ENCODE measurements at regions not wholly inside any gene's neighbourhood (a gene's known extent, or its start where the extent isn't known, plus 50 kb on each side); places are given as distances from the start of the nearest gene placed in this dataset.
"Not testable (repeated sequence)": the region's sequence is repeated elsewhere in the genome, so short reads cannot be mapped to it uniquely, and the experiment has no call there.

DNA sequence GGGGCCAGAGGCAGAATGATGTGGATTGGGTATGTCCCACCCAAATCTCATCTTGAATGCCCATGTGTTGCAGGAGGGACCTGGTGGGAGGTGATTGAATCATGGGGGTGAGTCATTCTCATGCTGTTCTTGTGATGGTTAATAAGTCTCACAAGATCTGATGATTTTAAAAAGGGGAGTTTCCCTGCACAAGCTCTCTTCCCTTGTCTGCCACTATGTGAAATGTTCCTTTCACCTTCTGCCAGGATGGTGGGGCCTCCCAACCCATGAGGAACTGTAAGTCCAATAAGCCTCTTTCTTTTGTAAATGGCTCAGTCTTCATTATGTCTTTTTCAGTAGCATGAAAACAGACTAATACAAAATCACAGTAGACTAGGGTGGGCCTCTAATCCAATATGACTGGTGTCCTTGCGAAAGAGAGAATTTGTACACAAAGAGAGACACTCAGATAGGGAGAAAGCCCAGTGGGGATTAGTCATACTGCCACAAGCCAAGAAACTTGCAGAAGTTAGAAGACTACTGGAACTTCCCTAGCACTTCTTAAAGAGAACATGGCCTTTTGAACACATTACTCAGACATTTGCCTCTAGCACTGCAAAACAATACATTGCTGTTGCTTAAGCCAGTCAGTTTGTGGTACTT lies 68.4 kb downstream of the ANXA1 start:
- FAIRE-seq, result no peak

DNA sequence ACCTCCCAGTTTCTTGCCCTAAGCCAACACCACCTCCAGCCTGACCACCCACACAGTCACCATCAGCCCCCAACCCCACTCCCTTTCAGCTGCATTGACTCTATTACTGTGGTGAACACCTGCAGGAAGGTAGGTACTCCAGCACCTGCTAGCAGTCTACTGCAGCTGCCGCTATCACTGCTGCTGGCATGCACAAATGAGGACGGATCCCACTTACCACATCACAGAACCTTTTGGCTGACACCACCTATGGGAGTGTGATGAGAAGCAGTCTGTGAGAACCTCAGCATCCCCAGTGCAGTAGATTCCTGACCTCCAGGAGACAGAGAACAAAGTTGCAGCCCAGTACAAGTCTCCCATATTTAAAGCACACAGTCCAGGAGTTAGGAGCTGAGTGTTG lies 71.9 kb downstream of the ANXA1 start:
- no peak for FAIRE-seq

DNA sequence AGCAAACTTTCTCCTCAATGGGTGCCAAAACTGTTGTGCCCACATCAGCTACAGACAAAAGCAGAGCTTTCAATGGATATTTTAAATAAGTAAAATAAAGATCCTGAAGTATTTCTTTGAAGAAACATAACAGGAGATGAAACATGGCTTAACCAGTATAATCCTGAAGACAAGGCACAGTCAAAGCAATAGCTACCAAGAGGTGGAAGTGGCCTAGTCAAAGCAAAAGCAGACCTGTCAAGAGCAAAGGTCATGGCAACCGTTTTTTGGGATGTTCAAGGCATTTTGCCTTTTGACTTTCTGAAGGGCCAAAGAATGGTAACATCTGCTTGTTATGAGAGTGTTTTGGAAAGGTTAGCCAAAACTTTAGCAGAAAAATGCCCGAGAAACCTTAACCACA lies 77.9 kb downstream of the ANXA1 start:
- FAIRE-seq, result no peak

DNA sequence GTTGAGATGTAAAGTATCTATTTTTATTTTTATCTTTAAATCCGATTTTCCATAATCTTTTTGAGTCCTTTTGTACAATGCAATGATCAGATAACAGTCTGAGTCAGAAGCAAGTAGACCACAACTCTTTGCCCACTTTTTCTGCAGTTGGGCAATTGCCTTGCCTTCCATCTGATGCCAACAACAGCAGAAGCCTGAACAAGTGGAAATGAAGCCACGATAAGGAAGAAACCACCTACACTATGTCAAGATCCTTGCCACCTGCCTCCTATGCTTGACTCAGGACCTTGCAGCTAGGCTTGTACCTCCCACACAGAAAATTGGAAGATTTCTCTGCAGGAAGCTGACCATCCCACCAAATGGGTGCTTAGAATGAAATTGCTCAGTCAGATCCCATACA lies 78.6 kb downstream of the ANXA1 start:
- FAIRE-seq, result no peak

DNA sequence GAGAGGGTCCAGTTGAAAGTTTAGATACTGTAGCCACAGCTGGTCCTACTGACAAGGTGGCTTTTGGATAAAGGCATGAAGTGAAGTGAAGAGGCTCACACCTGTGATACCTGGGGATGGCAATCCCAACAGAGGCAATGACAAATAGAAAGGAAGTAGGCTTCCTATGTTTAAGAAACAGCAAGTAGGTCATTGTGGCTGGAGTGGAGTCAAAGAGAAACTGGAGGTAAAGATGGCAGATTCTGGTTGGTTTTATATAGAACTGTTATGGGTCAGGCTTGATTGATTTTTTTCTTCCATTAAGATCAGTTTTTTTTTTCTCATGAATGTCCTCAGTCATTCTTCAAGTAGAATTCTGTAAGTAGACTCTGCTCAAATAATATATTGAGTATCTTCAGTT lies 79.5 kb downstream of the ANXA1 start:
- FAIRE-seq, result no peak

DNA sequence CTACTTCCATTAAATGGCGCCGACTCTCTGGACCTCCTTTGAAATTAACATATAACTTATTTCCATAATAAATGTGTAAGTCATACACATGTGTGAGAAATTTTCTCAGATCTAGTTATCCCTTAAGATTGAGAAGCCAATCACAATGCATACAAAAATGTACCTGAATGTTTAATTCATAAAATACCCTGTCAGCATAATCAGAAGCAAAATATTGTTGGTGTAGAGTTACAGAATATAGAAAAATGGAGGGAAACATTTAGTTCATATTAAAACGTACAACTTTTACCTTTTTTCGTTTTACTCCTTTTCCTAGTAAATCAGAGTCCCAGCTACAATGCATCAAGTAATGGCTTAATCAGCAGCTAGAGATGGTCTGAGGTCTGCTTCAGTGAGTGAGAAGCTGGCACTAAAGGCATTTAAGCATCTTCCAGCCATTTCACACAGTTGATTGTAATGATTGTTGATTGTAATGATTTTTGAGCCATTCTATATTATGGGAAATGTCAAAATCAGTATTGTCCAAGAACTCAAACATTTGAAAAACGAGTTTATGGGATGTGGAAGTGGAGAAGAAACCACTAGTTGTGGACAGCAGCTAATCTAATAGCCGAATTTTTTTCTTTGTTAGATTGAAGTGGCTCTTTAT lies 81.8 kb downstream of the ANXA1 start:
- FAIRE-seq, result no peak

DNA sequence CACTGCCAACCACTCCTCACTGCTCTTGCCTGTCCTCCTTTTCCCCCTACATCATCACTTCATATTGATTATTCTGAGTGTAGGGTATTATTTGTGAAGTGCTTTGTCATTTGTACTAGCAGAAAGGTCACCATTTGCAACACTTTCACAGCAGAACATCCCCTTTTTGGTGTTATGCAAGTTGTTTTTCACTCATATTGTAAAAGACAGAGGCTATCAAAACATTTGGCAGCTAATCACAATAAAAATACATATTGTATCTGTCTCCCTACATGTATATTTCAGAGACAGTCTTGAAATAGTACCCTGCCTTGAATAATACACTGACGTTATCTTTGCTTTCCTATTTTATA lies 82.3 kb downstream of the ANXA1 start:
- no peak for FAIRE-seq

DNA sequence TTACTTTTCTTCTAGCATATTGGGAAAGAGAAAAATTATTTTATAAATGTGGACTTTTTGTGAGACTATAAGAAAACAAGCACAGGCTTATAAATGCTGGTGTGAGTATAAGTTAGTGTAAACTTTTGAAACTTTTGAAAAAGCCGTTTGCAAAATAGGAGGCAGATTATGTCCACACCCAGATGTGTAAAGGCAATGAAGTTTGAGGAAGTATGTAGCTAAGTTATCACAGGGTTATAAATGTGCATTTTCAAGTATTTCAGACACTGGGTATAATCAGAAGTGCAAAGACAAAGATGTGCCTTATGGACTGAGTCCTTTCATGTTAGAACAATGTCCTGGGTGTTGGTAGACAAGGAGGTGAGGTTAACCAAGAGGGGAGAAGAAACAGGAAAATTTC lies 85.5 kb downstream of the ANXA1 start:
- no peak for FAIRE-seq

DNA sequence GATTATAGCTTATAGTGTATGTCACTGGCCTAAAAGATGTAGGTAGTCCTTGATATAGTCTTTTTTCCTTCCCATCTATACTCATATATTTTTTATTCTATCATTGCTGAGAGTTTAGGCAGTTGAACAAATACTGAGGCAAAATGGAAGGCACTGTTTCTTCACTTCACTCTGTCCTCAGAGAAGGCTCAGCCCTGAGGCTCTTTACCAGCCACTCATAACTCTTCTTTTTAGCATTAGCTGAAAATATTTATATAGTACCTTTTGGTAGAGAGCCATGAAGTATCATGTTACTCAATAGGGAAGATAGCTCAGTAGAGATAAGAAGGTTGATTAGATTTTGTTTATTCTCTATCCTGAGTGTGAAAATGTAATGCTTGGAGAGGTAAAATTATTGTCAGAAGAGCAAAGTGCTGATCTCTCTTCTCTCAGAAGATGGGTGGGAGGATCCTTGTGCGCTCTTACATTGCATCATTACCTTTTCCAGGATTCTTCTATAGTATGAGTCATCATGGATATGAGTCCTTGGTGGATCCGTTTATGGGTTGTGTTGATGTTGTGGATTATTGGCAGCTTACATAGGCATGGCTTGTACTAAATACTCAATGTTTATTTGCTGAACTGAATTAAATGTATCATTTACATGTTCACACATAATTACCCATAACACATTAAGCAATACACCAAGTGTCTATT lies 88.1 kb downstream of the ANXA1 start:
- FAIRE-seq, result no peak

DNA sequence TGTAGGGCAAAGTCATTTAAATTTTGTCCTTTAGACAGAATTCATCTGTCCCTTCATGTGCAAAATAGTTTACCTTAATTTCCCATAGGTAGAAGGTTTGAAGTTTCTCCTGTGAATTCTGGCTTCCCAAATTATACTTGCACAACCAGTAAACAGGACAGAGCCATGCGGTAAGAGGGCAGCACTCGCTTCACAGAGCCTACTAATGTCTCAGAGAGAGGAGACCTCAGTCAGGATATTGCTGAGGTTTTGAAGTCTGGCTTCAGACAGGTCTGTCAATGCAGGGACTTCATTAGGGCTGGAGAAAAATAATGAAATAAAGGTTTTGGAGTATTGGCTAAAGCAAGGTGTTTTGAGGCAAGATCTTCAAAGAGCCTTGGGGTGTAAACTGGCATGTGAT lies 91.4 kb downstream of the ANXA1 start:
- FAIRE-seq, result no peak

DNA sequence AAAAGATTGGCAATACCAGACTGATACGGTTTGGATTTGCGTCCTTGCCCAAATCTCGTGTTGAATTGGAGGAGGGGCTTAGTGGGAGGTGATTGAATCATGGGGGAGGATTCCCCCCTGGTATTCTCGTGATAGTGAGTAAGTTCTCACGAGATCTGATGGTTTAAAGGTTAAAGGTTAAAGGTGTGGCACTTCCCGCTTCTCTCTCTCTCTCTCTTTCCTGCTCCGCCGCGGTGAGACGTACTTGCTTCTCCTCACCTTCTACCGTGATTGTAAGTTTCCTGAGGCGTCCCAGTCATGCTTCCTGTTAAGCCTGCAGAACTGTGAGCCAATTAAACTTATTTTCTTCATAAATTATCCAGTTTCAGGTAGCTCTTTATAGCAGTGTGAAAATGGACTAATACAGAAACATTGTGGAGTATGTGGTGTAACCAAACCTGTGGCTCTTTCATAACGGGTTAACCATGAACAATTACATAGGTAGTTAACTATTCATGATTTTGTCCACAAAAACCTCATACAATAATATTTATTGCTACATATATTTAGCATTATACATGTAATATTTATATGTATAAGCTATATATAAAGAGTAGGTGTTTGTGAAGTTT lies 107.5 kb downstream of the ANXA1 start:
- no peak for FAIRE-seq

DNA sequence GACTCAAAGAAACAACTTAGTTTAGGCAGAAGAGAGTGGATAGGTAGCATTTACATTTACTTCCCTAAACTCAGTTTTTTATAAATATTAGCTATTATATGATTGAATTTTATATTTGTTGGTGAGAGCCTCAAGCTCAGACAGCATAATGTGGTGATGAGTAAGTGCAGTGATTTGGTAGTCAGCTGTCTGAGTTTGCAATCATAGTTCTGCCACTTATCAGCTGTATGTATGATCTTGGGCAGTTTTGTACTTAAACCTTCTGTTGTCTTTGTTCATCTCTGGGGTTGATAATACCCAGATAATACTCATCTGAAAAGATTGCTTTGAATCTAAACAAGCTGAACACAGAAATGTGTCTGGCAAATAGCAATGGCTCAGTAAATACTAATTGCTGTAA lies 108.8 kb downstream of the ANXA1 start:
- no peak for FAIRE-seq

DNA sequence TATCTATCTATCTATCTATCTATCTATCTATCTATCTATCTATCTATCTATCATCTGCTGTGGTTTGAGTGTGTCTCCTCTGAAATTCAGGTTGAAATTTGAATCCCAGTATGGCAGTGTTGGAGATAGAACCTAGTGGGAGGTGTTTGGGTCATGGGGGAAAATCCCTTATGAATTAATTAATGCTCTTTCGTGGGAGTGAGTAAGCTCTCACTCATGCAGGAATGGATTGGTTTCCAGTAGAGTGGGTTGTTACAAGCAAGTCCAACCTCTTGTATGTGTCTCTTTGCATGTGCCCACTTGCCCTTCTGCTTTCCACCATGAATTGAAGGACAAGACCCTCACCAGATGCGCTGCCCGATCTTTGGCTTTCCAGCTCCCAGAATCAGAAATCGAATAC lies 113.0 kb downstream of the ANXA1 start:
- FAIRE-seq, result no peak

DNA sequence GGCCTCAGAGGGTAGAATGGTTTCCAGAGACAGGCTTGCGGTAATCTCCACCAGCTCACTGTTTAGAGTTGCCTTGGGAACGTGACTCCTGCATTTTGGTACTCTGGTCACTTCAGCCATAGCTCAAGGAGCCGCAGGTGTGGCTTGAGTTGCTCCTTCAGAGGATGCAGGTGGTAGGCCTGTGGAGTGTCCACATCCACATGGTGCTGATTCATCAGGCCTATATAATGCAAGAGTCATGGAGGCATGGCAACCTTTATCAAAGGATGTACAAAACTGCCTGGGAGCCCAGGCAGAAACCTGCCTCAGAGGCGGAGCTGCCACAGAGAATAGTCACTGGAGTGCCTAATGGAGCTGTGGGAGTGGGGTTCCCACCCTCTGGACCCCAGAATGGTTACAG lies 114.2 kb downstream of the ANXA1 start:
- no peak for FAIRE-seq

DNA sequence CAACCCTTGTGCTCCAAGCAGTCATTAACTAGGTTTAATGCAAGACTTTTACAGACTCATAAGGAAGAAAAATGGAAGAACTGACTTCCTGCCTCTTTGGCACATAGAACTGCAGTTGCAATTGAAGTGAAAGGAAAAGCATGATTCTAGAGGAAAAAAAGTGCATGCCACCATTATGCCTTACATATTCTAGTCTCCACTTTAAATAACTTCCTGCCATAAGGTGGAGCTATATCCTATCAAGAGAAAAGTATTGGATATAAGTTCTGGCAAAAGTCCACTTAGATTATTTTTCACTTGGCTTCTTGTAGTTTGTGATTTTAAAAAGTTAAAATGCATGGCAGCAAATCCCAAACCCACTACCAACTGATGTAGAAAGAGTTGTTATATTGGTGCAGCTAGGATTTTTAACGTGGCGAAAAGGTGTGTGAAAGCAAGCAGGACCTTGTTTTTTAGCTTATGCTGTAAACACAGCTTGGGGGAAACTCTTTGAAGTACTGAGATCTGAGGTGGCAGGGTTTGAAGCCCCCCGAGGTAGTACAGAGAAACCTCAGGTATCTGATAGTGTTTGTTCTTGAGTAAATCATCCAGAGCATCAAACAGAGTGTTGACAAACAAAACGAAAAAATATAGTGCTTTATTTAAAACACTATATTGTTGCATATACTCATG lies 117.9 kb downstream of the ANXA1 start:
- FAIRE-seq, result no peak

DNA sequence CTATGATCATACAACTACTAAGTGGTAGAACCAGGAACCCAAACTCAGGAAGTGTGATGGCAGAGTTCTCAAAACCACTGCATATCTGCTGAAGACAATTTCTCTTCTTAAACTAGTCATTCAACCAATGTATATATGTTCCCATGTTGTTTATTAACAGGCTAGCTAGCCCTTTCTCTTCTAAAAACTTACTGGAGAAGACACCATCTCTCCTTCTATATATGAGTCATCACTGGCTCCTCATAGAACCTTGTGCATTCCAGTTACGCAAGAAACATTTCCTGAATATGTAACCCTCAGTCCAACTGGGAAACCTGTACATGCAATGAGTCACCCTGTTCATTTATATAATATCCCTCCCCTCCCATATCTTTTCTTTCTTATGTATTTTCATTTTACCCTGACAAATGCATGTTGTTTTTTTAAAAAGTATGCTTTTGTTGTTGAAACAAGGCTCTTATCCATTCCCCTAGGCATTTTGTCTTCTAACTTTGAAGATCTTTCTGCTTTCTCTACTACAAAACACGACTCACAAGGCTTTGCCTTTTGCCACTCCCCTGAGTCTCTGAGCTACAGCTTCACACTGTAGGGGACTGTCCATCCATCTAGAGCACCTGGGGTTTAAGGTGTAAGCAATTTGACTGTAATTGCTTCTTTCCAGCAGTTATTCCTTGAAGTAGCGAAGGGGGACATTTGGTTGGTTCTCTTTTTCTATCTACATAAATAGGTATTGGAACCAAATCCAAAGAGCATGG lies 119.5 kb downstream of the ANXA1 start:
- FAIRE-seq, result no peak

DNA sequence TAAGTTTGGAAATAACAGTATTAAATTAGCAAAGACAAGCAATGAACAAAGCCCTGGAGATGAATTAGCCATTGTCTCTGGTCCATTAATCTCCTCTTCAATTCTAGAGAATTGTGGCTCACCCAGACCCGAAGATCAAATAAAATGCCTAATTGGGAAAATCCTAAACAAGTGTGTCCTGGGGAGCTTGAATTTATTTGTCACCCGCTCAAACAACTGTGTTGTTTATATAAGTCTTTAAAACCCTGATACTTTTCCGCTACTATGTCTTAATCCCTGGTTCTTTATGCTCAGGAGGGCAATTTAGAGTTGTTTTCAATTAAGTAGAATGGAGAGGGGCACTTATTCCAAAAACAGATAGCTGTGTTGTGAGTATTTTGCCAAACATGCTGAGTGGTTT lies 128.4 kb downstream of the ANXA1 start:
- FAIRE-seq, result no peak

DNA sequence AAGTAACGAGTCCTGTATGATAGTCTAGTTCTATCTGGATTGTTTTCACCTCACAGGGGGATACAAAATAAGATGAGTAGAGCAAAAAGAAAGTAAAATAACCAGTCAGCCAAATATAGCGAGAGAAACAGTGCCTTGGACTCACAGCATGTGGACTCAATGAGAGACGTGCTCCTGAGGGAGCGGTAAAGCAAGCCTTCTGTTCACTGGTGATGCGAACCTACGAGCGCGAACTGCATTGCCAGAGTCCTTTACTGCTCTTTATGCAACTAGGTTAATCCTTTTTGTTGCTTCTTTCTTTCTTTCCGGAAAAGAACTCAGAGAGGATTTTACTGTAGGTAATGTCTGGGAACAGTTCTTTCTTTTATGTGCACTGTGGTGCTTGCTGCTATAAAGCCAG lies 132.7 kb downstream of the ANXA1 start:
- no peak for FAIRE-seq

DNA sequence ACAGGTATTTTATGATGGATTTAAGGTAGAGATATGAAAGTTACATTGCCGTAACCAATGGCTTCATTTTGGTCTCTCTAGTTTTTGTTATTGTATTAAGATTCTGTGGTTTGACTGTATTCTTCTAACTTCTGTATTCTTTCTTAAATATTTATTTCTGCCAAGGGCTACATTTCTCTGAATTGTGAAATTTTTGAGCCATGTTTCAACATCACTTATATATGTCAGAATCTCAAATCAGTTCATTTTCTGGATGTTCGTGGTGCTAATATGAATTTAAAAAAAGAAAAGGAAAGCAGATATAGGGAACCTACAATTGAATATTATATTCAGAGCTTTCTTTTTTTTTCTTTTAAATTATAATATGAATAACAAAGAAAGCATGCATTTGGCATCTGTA lies 142.7 kb downstream of the ANXA1 start:
- no peak for FAIRE-seq

DNA sequence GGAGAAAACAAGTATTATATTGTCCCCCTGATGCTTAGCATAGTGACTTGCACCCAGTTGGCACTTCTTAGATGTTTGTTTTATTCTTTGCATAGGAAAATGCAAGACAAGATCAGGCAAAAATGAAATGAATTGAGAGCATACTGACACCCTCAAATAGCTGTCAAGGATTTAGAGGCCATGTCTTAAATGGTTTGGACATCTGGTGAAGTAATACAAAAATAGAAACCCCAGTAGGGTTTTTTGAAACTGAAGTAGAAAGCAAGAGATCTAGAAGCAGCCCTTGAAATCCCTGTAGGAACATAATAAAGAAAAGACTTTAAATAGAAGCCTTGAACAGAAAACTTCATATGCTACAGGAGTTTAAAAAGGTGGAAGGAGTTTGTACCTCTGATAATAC lies 174.3 kb downstream of the ANXA1 start:
- FAIRE-seq, result no peak

DNA sequence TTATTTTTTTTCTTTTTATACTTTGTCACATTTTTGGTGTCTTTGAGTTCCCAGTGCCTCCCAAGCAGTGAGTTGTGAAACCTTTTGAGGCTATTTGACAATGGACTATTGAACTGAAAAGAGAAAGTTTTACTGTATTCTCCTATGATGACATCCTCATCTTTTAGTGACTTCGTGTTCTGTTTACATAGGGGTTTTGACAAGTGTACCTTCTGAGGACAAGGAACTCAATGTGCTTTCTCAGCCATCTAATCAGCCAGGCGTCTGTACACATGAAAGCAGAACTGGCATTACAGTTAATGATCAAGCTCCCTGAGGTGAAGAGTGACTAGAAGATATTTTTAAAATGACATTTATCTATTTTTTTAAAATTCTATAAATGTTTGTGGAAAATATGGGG lies 175.5 kb downstream of the ANXA1 start:
- no peak for FAIRE-seq

DNA sequence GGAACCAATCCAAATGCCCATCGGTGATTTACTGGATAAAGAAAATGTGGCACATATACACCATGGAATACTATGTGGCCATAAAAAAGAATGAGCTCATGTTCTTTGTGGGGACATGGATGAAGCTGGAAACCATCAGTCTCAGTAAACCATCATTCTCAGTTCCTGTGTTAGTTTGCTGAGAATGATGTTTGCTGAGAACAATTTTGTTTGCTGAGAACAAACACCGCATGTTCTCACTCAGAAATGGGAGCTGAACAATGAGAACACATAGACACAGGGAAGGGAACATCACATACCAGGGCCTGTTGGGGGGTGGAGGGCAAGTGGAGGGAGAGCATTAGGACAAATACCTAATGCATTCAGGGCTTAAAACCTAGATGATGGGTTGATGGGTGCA lies 185.5 kb downstream of the ANXA1 start:
- FAIRE-seq, result not testable (repeated sequence)

DNA sequence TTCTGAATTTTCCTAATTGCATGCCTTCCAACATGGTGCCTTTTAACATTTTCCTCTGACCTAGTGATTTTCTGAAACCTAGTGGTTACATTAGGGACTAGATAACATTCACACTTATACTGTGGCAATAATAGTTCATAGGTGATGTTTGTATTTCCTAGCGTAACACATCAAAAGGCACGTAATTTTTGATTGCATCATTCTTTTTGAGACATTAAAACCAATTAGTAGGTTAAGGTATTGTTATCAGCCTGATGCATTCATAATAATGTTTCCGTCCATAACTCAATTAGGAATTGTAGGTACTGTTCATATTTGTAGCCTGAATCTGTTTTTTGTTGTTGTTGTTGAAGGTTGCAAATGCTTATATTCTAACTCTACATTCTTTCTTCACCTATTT lies 192.4 kb downstream of the ANXA1 start:
- no peak for FAIRE-seq

Measured in colon (tissue), 2 donors.